ENCODE measurements at regions not wholly inside any gene's neighbourhood (a gene's known extent, or its start where the extent isn't known, plus 50 kb on each side); places are given as distances from the start of the nearest gene placed in this dataset.
A peak's percentile ranks its signal among the peaks of the same experiment; 100 is the strongest.

DNA sequence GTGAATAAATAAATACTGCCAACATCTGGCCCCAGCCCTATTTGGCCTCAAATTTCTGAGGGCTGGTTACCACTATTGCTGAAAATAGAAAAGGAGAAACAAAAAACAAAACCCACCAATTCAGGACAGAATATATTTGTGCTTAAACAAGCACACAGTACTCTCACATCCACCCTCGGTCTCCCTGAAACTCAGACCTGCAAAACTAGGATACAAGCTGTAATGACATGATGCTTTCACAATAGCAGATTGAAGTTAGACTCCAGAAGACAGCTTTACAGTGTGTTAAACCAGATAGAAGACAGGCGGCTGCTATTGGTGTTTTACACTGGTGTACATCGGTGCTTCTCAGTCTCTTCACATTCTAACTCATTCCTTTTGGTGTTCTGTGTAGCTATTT, 214.9 kb upstream of the DMRT1 start:
- DNase-seq (ENCODE audit: low read depth, low spot score), result no peak
- in situ Hi-C loops (cut with HindIII; ENCODE audit: low sequenced_read_pairs), result no loop called here

DNA sequence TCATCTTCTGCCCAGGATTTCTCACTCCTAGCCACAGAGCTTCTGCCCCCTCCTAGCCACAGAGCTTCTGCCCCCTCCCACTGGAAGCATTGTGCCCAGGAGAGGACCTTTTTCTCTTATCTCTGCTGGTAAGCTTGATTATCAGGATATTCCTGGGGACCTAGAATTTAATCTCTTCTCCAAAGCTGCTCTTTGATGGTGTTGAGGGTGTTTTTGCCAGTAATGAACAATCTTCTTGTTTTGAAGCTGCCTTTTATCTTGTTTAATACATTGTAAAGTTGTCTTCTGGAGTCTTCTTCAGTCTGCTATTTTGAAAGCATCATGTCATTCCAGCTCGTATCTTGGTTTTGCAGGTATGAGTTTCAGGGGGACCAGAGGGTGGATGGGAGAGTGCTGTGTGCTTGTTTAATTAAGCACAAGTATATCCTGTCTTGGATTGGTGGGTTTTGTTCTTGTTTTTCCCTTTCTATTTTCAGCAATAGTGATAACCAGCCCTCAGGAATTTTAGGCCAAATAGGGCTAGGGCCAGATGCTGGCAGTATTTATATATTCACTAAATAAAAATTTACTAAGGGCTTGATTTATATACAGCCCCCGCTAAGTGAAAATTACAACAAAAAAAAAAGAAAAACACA, 214.0 kb upstream of the DMRT1 start:
- in situ Hi-C loops (cut with HindIII; ENCODE audit: low sequenced_read_pairs), result no loop called here
- no peak overlapping the region for H3K4me3 ChIP-seq (ENCODE audit: low read depth, low read length)
- TF ChIP-seq, protein P1, sequence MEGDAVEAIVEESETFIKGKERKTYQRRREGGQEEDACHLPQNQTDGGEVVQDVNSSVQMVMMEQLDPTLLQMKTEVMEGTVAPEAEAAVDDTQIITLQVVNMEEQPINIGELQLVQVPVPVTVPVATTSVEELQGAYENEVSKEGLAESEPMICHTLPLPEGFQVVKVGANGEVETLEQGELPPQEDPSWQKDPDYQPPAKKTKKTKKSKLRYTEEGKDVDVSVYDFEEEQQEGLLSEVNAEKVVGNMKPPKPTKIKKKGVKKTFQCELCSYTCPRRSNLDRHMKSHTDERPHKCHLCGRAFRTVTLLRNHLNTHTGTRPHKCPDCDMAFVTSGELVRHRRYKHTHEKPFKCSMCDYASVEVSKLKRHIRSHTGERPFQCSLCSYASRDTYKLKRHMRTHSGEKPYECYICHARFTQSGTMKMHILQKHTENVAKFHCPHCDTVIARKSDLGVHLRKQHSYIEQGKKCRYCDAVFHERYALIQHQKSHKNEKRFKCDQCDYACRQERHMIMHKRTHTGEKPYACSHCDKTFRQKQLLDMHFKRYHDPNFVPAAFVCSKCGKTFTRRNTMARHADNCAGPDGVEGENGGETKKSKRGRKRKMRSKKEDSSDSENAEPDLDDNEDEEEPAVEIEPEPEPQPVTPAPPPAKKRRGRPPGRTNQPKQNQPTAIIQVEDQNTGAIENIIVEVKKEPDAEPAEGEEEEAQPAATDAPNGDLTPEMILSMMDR (IDR thresholded peaks at IDR 0.05; ENCODE audit: low read depth, low read length), result no peak
- no peak for DNase-seq (ENCODE audit: low read depth, low spot score)

More for the DNA sequence above, 214.9 kb upstream of the DMRT1 start:
- H3K4me3 ChIP-seq (ENCODE audit: low read depth, low read length), result no peak overlapping the region
- TF ChIP-seq, protein P1 (IDR thresholded peaks at IDR 0.05; ENCODE audit: low read depth, low read length), result no peak

DNA sequence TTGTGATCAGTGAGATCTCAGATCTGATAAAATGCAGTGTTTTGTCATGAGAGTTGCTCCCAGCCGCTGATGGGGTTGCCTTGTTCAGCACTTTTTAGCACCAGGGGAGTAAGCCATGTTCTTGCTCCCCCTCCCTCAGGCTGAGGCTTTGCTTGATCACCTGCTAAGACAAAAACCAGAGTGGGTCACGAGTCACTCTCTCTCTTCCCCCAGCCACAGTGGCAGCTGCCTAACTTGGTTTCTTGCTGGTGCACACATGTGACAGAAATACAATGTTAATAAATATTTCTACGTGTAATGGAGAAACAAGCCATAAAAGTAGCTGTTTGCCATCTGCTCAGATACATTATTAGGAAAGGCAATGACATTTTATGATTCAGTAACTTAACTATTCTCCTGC, 212.4 kb upstream of the DMRT1 start:
- in situ Hi-C loops (cut with HindIII; ENCODE audit: low sequenced_read_pairs), result no loop called here
- DNase-seq (ENCODE audit: low read depth, low spot score), result no peak
- TF ChIP-seq, protein P1 (IDR thresholded peaks at IDR 0.05; ENCODE audit: low read depth, low read length), result no peak
- no peak overlapping the region for H3K4me3 ChIP-seq (ENCODE audit: low read depth, low read length)

DNA sequence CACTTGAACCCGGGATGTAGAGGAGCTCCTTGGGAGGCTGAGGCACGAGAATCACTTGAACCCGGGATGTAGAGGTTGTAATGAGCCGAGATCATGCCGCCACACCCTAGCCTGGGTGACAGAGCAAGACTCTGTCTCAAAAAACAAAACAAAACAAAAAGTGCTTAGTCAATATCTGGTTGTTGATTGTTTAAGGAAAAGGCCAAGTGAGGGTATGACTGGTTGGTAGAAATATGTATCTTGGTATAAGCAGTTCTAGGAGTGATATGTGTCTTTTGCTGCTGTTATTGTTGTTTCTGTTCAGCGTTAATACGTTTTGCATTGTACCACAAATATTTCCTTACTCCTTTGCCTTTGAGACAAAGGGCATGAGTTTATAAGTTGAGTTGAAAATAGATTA, 210.7 kb upstream of the DMRT1 start:
- no peak for DNase-seq (ENCODE audit: low read depth, low spot score)
- H3K4me3 ChIP-seq (ENCODE audit: low read depth, low read length), result no peak overlapping the region
- TF ChIP-seq, protein P1 (IDR thresholded peaks at IDR 0.05; ENCODE audit: low read depth, low read length), result no peak
- in situ Hi-C loops (cut with HindIII; ENCODE audit: low sequenced_read_pairs), result no loop called here

DNA sequence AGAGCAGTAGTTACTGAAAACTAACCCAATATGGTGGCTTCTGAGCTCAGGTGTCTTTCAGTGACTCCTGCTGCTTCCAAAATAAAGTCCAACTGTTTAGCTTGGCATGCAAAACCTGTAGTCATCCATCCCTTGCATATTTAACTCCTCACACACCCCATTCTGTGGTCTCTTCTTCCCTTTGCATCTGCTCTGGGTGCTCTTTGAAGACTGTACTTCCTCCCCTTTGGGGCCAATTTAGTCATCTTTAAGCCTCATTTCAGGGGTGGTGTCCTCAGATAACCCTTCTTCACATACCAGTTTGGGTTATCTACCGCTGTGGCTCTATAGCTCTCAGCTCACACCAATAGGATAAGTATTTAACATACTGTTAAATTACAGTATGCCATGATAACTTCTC, 209.9 kb upstream of the DMRT1 start:
- no peak overlapping the region for H3K4me3 ChIP-seq (ENCODE audit: low read depth, low read length)
- in situ Hi-C loops (cut with HindIII; ENCODE audit: low sequenced_read_pairs), result no loop called here
- DNase-seq (ENCODE audit: low read depth, low spot score), result peak; percentile 64
- TF ChIP-seq, protein P1 (IDR thresholded peaks at IDR 0.05; ENCODE audit: low read depth, low read length), result no peak

DNA sequence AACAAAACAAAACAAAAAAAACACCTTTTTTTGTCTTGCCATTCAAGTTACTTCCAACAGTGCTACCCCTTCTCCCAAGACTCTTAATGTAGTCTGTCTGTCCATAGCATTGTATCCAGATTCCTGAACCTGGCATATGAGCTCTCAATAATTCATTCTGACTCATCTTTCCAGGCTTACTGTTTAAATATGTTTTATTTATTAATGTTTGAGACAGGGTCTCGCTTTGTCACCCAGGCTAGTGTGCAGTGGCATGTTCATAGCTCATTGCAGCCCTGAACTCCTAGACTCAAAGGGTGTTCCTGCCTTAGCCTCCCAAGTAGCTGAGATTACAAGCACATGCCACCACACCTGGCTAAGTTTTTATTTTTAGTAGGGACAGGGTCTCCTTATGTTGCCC, 208.0 kb upstream of the DMRT1 start:
- no peak for DNase-seq (ENCODE audit: low read depth, low spot score)
- TF ChIP-seq, protein P1 (IDR thresholded peaks at IDR 0.05; ENCODE audit: low read depth, low read length), result no peak
- no peak overlapping the region for H3K4me3 ChIP-seq (ENCODE audit: low read depth, low read length)
- in situ Hi-C loops (cut with HindIII; ENCODE audit: low sequenced_read_pairs), result no loop called here
